ENCODE measurements at regions not wholly inside any gene's neighbourhood (a gene's known extent, or its start where the extent isn't known, plus 50 kb on each side); places are given as distances from the start of the nearest gene placed in this dataset.
"Not testable (repeated sequence)": the region's sequence is repeated elsewhere in the genome, so short reads cannot be mapped to it uniquely, and the experiment has no call there.

- Histone ChIP-seq H3K9me2 (replicated peaks; ENCODE audit: low read depth, low read length) (no peaks in the 10 kb centered on the region), H4K20me1 (ENCODE audit: insufficient read depth, low read length, poor library complexity, severe bottlenecking) (no peaks in the 10 kb centered on the region), H3K4me2 (ENCODE audit: low read depth, low read length, poor library complexity, severe bottlenecking) (no peak overlapping the region), H3K9me3 (ENCODE audit: insufficient read depth, low read depth, low read length) (no peaks in the 10 kb centered on the region), H2AFZ (ENCODE audit: low read length) (no peak overlapping the region), H3K4me1 (ENCODE audit: insufficient read depth, low read length, poor library complexity, severe bottlenecking) (no peaks in the 10 kb centered on the region), H3F3A (ENCODE audit: low read depth) (no peaks in the 10 kb centered on the region), H3K79me2 (ENCODE audit: insufficient read depth, low read length) (no peaks in the 10 kb centered on the region), H3K9ac (ENCODE audit: low read depth, low read length, poor library complexity, severe bottlenecking) (no peak overlapping the region), H3K36me3 (ENCODE audit: insufficient read depth, low read length) (no peaks in the 10 kb centered on the region), H3K27me3 (ENCODE audit: insufficient read depth, low read length, poor library complexity, severe bottlenecking) (no peaks in the 10 kb centered on the region), H3K4me3 (ENCODE audit: low read length, poor library complexity, severe bottlenecking) (no peak overlapping the region)
- no peak for TF ChIP-seq EZH2phosphoT487 (IDR thresholded peaks at IDR 0.05; ENCODE audit: borderline replicate concordance)
- no peak for TF ChIP-seq CTCF (conservative IDR thresholded peaks at IDR 0.05; ENCODE audit: low read length)
Observed at GRCh38 chr1:29683472-29683871, 447.1 kb downstream of the PTPRU start.

DNA sequence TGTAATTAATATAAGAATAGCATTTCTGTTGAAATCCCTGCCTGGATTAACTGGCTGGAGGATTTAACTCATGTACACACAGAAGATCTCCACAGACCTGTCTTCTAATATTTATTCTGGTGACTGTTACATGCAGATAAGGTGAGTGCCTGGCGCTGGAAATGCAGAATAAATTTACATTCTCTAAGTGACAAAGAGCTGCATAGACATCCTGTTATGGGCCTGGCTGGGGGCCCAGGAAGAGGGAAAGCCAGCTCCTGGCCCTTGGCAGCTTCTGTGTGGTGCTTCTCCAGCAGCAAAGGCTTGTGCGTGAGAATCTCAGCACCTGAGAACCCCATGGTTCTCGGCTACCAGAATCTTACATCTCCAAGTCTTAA, 446.6 kb downstream of the PTPRU start:
- Histone ChIP-seq H3K79me2 (ENCODE audit: insufficient read depth, low read length) (no peaks in the 10 kb centered on the region), H3K9me3 (ENCODE audit: insufficient read depth, low read depth, low read length) (no peaks in the 10 kb centered on the region), H4K20me1 (ENCODE audit: insufficient read depth, low read length, poor library complexity, severe bottlenecking) (no peaks in the 10 kb centered on the region), H3K9me2 (replicated peaks; ENCODE audit: low read depth, low read length) (no peaks in the 10 kb centered on the region), H3K27me3 (ENCODE audit: insufficient read depth, low read length, poor library complexity, severe bottlenecking) (no peaks in the 10 kb centered on the region), H3K4me1 (ENCODE audit: insufficient read depth, low read length, poor library complexity, severe bottlenecking) (no peaks in the 10 kb centered on the region), H2AFZ (ENCODE audit: low read length) (no peak overlapping the region), H3K9ac (ENCODE audit: low read depth, low read length, poor library complexity, severe bottlenecking) (no peak overlapping the region), H3K36me3 (ENCODE audit: insufficient read depth, low read length) (no peaks in the 10 kb centered on the region), H3K4me2 (ENCODE audit: low read depth, low read length, poor library complexity, severe bottlenecking) (no peak overlapping the region), H3F3A (ENCODE audit: low read depth) (no peaks in the 10 kb centered on the region), H3K4me3 (ENCODE audit: low read length, poor library complexity, severe bottlenecking) (no peak overlapping the region)
- TF ChIP-seq EZH2phosphoT487 (IDR thresholded peaks at IDR 0.05; ENCODE audit: borderline replicate concordance): no peak
- no peak for TF ChIP-seq CTCF (conservative IDR thresholded peaks at IDR 0.05; ENCODE audit: low read length)

DNA sequence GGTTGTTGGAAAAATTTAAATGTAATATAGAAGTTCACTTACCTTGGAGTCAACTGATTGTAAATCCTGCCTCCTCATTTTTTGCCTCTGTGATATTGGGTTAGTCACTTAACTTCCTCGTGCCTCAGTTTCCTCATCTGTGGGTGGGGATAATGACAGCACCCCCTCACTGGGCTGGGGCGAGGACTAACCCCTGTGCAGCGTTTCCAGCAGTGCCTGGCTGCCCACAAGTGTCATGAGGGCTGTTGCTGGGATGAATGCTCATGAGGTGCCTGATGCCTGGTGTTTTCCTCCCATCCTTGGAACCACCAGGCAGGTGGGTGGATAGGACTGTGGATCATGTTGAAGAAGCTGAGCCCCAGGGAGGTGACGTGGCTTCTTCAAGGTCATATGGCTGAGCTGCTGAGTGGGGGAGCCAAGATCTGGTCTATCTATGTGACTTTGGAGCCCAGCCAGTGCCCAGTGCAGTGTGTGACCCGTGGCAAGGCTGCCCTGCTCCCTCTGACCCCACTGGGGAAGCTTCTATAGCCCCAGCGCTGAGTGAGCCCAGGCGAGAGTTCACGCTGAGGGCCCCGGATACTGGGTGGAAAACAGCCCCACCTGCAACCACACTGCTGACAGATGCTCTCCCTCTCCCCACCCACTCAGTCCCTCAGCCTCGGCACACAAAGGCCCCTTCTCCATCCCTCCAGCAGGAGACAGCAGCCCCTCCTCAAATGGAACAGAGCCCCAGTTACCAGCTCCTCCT, 446.0 kb downstream of the PTPRU start:
- Histone ChIP-seq H4K20me1 (ENCODE audit: insufficient read depth, low read length, poor library complexity, severe bottlenecking) (no peaks in the 10 kb centered on the region), H3F3A (ENCODE audit: low read depth) (no peaks in the 10 kb centered on the region), H3K79me2 (ENCODE audit: insufficient read depth, low read length) (no peaks in the 10 kb centered on the region), H2AFZ (ENCODE audit: low read length) (no peak overlapping the region), H3K9me2 (replicated peaks; ENCODE audit: low read depth, low read length) (no peaks in the 10 kb centered on the region), H3K36me3 (ENCODE audit: insufficient read depth, low read length) (no peaks in the 10 kb centered on the region), H3K4me1 (ENCODE audit: insufficient read depth, low read length, poor library complexity, severe bottlenecking) (no peaks in the 10 kb centered on the region), H3K9me3 (ENCODE audit: insufficient read depth, low read depth, low read length) (no peaks in the 10 kb centered on the region), H3K9ac (ENCODE audit: low read depth, low read length, poor library complexity, severe bottlenecking) (no peak overlapping the region), H3K4me2 (ENCODE audit: low read depth, low read length, poor library complexity, severe bottlenecking) (no peak overlapping the region), H3K27me3 (ENCODE audit: insufficient read depth, low read length, poor library complexity, severe bottlenecking) (no peaks in the 10 kb centered on the region), H3K4me3 (ENCODE audit: low read length, poor library complexity, severe bottlenecking) (no peak overlapping the region)
- TF ChIP-seq EZH2phosphoT487 (IDR thresholded peaks at IDR 0.05; ENCODE audit: borderline replicate concordance) (no peak), CTCF (conservative IDR thresholded peaks at IDR 0.05; ENCODE audit: low read length) (no peak)

- not testable (repeated sequence) for H3K9me3 ChIP-seq (ENCODE audit: insufficient read depth, low read depth, low read length)
Observed at GRCh38 chr1:29681416-29681815, 445.1 kb downstream of the PTPRU start.

More at GRCh38 chr1:29681416-29681815, 445.1 kb downstream of the PTPRU start:
- H3K79me2 ChIP-seq (ENCODE audit: insufficient read depth, low read length); H3K4me1 ChIP-seq (ENCODE audit: insufficient read depth, low read length, poor library complexity, severe bottlenecking); H3K27me3 ChIP-seq (ENCODE audit: insufficient read depth, low read length, poor library complexity, severe bottlenecking); H3K9ac ChIP-seq (ENCODE audit: low read depth, low read length, poor library complexity, severe bottlenecking); H3K4me3 ChIP-seq (ENCODE audit: low read length, poor library complexity, severe bottlenecking); H3K4me2 ChIP-seq (ENCODE audit: low read depth, low read length, poor library complexity, severe bottlenecking); H3K36me3 ChIP-seq (ENCODE audit: insufficient read depth, low read length); H3F3A ChIP-seq (ENCODE audit: low read depth); H3K9me2 ChIP-seq (replicated peaks; ENCODE audit: low read depth, low read length); H2AFZ ChIP-seq (ENCODE audit: low read length); H4K20me1 ChIP-seq (ENCODE audit: insufficient read depth, low read length, poor library complexity, severe bottlenecking): not testable (repeated sequence)
